ENCODE measurements at regions not wholly inside any gene's neighbourhood (a gene's known extent, or its start where the extent isn't known, plus 50 kb on each side); places are given as distances from the start of the nearest gene placed in this dataset.
"Not testable (repeated sequence)": the region's sequence is repeated elsewhere in the genome, so short reads cannot be mapped to it uniquely, and the experiment has no call there.

- DNase-seq (ENCODE audit: low read depth in 2 of 2) = no peak
Measured at GRCh38 chr3:20403986-20404740, 218.2 kb upstream of the SGO1 start.

- no peak for DNase-seq (ENCODE audit: low read depth in 2 of 2)
Measured at GRCh38 chr3:20401253-20401652, 215.2 kb upstream of the SGO1 start.

- DNase-seq (ENCODE audit: low read depth in 2 of 2) = no peak
Measured at GRCh38 chr3:20400686-20401085, 214.7 kb upstream of the SGO1 start.

GRCh38 chr3:20400281-20400680, 214.3 kb upstream of the SGO1 start:
- no peak for DNase-seq (ENCODE audit: low read depth in 2 of 2)

GRCh38 chr3:20396335-20396734, 210.3 kb upstream of the SGO1 start:
- no peak for DNase-seq (ENCODE audit: low read depth in 2 of 2)

GRCh38 chr3:20395692-20396091, 209.7 kb upstream of the SGO1 start:
- no peak for DNase-seq (ENCODE audit: low read depth in 2 of 2)

GRCh38 chr3:20394243-20394642, 208.2 kb upstream of the SGO1 start:
- no peak for DNase-seq (ENCODE audit: low read depth in 2 of 2)

- no peak for DNase-seq (ENCODE audit: low read depth in 2 of 2)
Measured at GRCh38 chr3:20391644-20392043, 205.6 kb upstream of the SGO1 start.

GRCh38 chr3:20388971-20389370, 203.0 kb upstream of the SGO1 start:
- DNase-seq (ENCODE audit: low read depth in 2 of 2) = no peak

GRCh38 chr3:20380295-20380694, 194.3 kb upstream of the SGO1 start:
- no peak for DNase-seq (ENCODE audit: low read depth in 2 of 2)

GRCh38 chr3:20378315-20378714, 192.3 kb upstream of the SGO1 start:
- no peak for DNase-seq (ENCODE audit: low read depth in 2 of 2)

- DNase-seq (ENCODE audit: low read depth in 2 of 2) = no peak
Measured at GRCh38 chr3:20376665-20377217, 190.7 kb upstream of the SGO1 start.

- no peak for DNase-seq (ENCODE audit: low read depth in 2 of 2)
Measured at GRCh38 chr3:20375302-20375701, 189.3 kb upstream of the SGO1 start.

GRCh38 chr3:20370273-20371063, 184.5 kb upstream of the SGO1 start:
- DNase-seq (ENCODE audit: low read depth in 2 of 2) = not testable (repeated sequence)

GRCh38 chr3:20361000-20361399, 175.0 kb upstream of the SGO1 start:
- no peak for DNase-seq (ENCODE audit: low read depth in 2 of 2)

GRCh38 chr3:20353286-20353685, 167.3 kb upstream of the SGO1 start:
- DNase-seq (ENCODE audit: low read depth in 2 of 2) = no peak

GRCh38 chr3:20352546-20353179, 166.7 kb upstream of the SGO1 start:
- DNase-seq (ENCODE audit: low read depth in 2 of 2) = no peak

- DNase-seq (ENCODE audit: low read depth in 2 of 2) = no peak
Measured at GRCh38 chr3:20350449-20350848, 164.4 kb upstream of the SGO1 start.

- no peak for DNase-seq (ENCODE audit: low read depth in 2 of 2)
Measured at GRCh38 chr3:20346916-20347315, 160.9 kb upstream of the SGO1 start.

GRCh38 chr3:20346369-20346768, 160.4 kb upstream of the SGO1 start:
- no peak for DNase-seq (ENCODE audit: low read depth in 2 of 2)

- no peak for DNase-seq (ENCODE audit: low read depth in 2 of 2)
Measured at GRCh38 chr3:20344400-20344959, 158.5 kb upstream of the SGO1 start.

GRCh38 chr3:20343790-20344189, 157.8 kb upstream of the SGO1 start:
- DNase-seq (ENCODE audit: low read depth in 2 of 2) = no peak
